ENCODE measurements at regions not wholly inside any gene's neighbourhood (a gene's known extent, or its start where the extent isn't known, plus 50 kb on each side); places are given as distances from the start of the nearest gene placed in this dataset.

DNA sequence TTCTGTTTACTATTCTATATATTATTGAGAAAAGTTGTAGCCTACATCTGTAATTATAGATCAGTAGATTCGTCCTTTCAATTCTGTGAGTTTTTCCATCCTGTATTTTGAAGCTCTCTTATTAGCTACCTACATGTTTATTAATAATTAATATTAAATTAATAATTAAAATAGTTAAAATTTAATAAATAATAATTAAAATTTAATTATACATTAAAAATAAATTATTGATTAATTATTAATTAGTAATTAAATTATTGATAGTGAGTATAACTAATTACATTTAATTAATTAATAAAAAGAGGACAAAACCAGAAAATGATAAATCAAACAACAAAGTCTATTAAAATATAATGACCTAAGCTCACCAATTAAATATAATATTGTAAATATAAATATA, 606.6 kb upstream of the ROBO1 start:
- TF ChIP-seq, protein P1, sequence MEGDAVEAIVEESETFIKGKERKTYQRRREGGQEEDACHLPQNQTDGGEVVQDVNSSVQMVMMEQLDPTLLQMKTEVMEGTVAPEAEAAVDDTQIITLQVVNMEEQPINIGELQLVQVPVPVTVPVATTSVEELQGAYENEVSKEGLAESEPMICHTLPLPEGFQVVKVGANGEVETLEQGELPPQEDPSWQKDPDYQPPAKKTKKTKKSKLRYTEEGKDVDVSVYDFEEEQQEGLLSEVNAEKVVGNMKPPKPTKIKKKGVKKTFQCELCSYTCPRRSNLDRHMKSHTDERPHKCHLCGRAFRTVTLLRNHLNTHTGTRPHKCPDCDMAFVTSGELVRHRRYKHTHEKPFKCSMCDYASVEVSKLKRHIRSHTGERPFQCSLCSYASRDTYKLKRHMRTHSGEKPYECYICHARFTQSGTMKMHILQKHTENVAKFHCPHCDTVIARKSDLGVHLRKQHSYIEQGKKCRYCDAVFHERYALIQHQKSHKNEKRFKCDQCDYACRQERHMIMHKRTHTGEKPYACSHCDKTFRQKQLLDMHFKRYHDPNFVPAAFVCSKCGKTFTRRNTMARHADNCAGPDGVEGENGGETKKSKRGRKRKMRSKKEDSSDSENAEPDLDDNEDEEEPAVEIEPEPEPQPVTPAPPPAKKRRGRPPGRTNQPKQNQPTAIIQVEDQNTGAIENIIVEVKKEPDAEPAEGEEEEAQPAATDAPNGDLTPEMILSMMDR (IDR thresholded peaks at IDR 0.05) = no peak
- no peak for TF ChIP-seq POLR2A (IDR thresholded peaks at IDR 0.05)
- intact Hi-C loops (cut with DNase I; ENCODE audit: low total_unique reads) = no loop called here
- no peak for DNase-seq (ENCODE audit: low spot score in 2 of 2)
- WGBS, 2 donors = 84% methylated on average over 1 of the region's 1 CpG
- H3K4me3 ChIP-seq (ENCODE audit: low read depth, poor library complexity, severe bottlenecking) = no peak overlapping the region

DNA sequence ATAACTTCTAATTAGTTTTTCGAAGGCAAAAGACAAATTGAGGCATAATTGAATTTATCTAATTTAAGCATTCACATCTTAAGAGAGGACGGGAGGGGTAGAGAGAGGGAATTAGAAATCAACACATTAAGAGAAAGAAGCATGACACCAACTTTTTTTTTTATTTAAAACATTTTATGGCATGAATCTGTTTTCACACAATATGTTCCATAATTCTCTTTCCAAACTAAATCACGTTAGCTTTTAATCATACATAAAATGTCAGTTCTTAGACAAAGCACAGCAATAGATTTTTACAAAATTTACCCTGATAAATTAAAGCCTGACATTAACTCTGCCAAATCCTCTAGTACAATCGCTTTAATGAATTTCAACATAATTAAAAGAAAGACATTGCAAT, 600.8 kb upstream of the ROBO1 start:
- H3K4me3 ChIP-seq (ENCODE audit: low read depth, poor library complexity, severe bottlenecking) = no peak overlapping the region
- intact Hi-C loops (cut with DNase I; ENCODE audit: low total_unique reads) = no loop called here
- DNase-seq (ENCODE audit: low spot score in 2 of 2) = no peak
- WGBS, 2 donors = 65 to 72% methylated on average over 4 of the region's 4 CpGs
- TF ChIP-seq POLR2A (IDR thresholded peaks at IDR 0.05) = no peak
- TF ChIP-seq, protein P1 (IDR thresholded peaks at IDR 0.05) = no peak

DNA sequence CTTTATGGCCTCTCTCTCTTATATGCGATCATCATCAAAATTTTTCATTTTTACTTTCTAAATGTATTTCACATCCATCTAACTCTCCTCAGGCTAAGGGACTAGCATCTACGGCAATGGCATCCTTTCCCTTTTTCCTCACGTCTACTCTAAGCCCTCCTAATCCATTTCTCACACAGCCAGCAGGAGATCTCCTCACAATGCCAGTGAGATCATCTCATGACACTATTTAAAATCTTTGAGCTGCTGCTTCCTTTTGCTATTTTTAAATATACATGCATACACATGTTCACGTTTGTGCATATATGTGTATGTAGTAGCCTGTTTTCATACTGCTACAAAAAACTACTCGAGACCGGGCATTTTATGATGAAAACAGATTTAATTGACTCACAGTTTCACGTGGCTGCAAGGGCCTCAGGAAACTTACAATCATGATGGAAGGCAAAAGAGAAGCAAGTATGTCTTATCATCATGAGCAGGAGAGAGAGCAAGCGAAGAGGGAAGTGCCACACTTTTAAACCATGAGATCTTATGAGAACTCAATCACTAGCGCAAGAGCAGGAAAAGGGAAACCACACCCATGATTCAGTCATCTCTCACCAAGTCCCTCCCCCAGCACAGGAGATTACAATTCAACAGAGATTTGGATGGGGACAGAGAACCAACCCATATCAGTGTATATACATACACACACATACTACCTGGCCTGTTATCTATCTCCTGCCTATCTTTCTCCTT, 599.2 kb upstream of the ROBO1 start:
- 70 to 75% methylated on average over 9 of the region's 9 CpGs for WGBS, 2 donors
- no peak for DNase-seq (ENCODE audit: low spot score in 2 of 2)
- intact Hi-C loops (cut with DNase I; ENCODE audit: low total_unique reads) = no loop called here
- H3K4me3 ChIP-seq (ENCODE audit: low read depth, poor library complexity, severe bottlenecking) = no peak overlapping the region
- TF ChIP-seq, protein P1 (IDR thresholded peaks at IDR 0.05) = no peak
- no peak for TF ChIP-seq POLR2A (IDR thresholded peaks at IDR 0.05)

DNA sequence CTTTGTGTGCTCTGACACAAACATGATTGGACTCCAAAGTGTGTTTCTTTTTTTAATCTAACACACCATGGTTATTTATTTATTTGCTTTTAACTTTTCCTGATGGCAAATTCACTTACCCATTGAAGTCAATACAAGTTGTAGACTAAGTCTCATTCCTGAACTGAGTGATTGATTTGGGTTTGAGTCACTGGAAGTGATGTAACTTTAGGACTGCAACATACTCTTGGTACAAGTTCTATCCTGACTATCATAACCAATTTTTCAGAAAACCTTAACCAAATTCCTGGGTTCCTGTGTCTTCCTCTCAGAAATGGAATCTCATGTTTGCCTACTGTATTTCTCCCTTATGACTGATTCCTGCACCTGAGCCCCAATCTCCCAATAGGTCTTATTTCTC, 590.0 kb upstream of the ROBO1 start:
- no peak overlapping the region for H3K4me3 ChIP-seq (ENCODE audit: low read depth, poor library complexity, severe bottlenecking)
- intact Hi-C loops (cut with DNase I; ENCODE audit: low total_unique reads) = no loop called here
- TF ChIP-seq, protein P1 (IDR thresholded peaks at IDR 0.05) = no peak
- TF ChIP-seq POLR2A (IDR thresholded peaks at IDR 0.05) = no peak
- DNase-seq (ENCODE audit: low spot score in 2 of 2) = no peak

DNA sequence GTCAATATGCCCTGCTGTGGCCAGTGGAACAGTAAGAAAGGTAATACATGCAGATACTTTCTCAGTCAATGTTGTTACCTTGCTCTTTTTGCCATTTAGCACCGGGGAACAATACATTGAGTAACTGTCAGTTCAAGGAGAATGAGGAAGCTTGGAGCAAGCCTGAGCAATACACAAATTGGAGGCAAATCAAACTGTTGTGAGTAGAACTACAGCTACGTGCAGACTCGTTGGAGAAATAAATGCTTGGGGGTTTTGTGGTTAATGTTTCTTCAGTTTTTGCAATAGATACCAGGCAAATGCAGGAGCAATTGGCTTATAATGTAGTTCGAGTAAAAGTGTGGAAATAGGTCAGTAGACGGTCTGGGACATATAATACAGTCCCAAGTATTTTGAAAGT, 587.3 kb upstream of the ROBO1 start:
- H3K4me3 ChIP-seq (ENCODE audit: low read depth, poor library complexity, severe bottlenecking) = no peak overlapping the region
- no peak for DNase-seq (ENCODE audit: low spot score in 2 of 2)
- 40 to 41% methylated on average over 5 of the region's 5 CpGs for WGBS, 2 donors
- intact Hi-C loops (cut with DNase I; ENCODE audit: low total_unique reads) = no loop called here
- TF ChIP-seq POLR2A (IDR thresholded peaks at IDR 0.05) = no peak
- TF ChIP-seq, protein P1 (IDR thresholded peaks at IDR 0.05) = no peak

DNA sequence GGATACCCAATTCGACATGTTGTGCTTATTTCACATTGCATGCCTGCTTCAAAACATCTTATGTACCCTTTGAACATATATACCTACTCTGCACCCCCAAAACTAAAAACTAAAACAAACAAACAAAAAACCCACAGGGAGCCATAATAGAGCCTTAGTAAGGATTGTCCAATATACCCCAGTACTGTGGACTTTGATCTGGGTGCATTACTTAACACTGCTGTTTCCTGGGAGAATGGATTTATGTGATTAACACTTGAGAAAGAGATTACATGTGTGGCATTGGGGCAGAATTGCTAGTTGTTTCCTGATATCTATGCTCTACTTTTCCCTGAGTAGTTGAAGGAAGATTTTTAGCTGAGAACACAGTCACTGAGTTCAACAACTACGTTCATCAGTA, 583.4 kb upstream of the ROBO1 start:
- H3K4me3 ChIP-seq (ENCODE audit: low read depth, poor library complexity, severe bottlenecking) = no peak overlapping the region
- TF ChIP-seq POLR2A (IDR thresholded peaks at IDR 0.05) = no peak
- TF ChIP-seq, protein P1 (IDR thresholded peaks at IDR 0.05) = no peak
- intact Hi-C loops (cut with DNase I; ENCODE audit: low total_unique reads) = no loop called here
- 83 to 91% methylated on average over 2 of the region's 2 CpGs for WGBS, 2 donors
- no peak for DNase-seq (ENCODE audit: low spot score in 2 of 2)
